DND-41 (cell line): ENCODE measurements at regions not wholly inside any gene's neighbourhood (a gene's known extent, or its start where the extent isn't known, plus 50 kb on each side); places are given as distances from the start of the nearest gene placed in this dataset.

Experiments
- ATAC-seq: fragments of 200-7000 bp; cut with Tn5 transposase; 3 replicates; pipeline ENCODE4 v1.9.1; 2021; ENCODE audit warnings: low read depth; ENCODE audit not compliant: insufficient read depth
- DNase-seq: peaks from one replicate; pipeline ENCODE4 v3.0.0-alpha.2; 2020
- H2AFZ ChIP-seq: 2 replicates; pipeline ENCODE4 v1.6.0; 2012; ENCODE audit warnings: low read depth, low read length
- H3K27ac ChIP-seq: 2 replicates; pipeline ENCODE4 v1.5.1; 2012; ENCODE audit warnings: low read length, inconsistent platforms
- H3K27me3 ChIP-seq: fragments of 200-600 bp; sonication (generic); 2 replicates; pipeline ENCODE4 v1.6.0; 2012; ENCODE audit warnings: low read length, mild to moderate bottlenecking, inconsistent platforms; ENCODE audit not compliant: insufficient read depth, poor library complexity
- H3K36me3 ChIP-seq: 2 replicates; pipeline ENCODE4 v1.5.1; 2012; ENCODE audit warnings: low read length, inconsistent platforms; ENCODE audit not compliant: insufficient read depth
- H3K4me1 ChIP-seq: 2 replicates; pipeline ENCODE4 v1.5.1; 2012; ENCODE audit warnings: mild to moderate bottlenecking, low read length; ENCODE audit not compliant: insufficient read depth
- H3K4me2 ChIP-seq: 2 replicates; pipeline ENCODE4 v1.6.0; 2012; ENCODE audit warnings: mild to moderate bottlenecking, moderate library complexity, low read length, inconsistent platforms; ENCODE audit not compliant: insufficient read depth
- H3K4me3 ChIP-seq, 2 experiments: fragments of 200-600 bp in 1 of 2; shearing (Covaris generic) in 1 of 2; 2 replicates each; pipeline ENCODE4 v1.5.1; 2012 to 2016; ENCODE audit warnings: inconsistent platforms in 2 of 2, low read length in 2 of 2, mild to moderate bottlenecking in 2 of 2, low read depth in 1 of 2, moderate library complexity in 1 of 2
- H3K79me2 ChIP-seq: 2 replicates; pipeline ENCODE4 v1.6.0; 2012; ENCODE audit warnings: low read length, inconsistent platforms; ENCODE audit not compliant: insufficient read depth
- H3K9ac ChIP-seq: 2 replicates; pipeline ENCODE4 v1.6.0; 2012; ENCODE audit warnings: low read depth, mild to moderate bottlenecking, inconsistent platforms, low read length, moderate library complexity
- H3K9me3 ChIP-seq: 2 replicates; pipeline ENCODE4 v1.5.1; 2012; ENCODE audit warnings: low read length, moderate library complexity, mild to moderate bottlenecking, inconsistent platforms; ENCODE audit not compliant: insufficient read depth, severe bottlenecking
- H4K20me1 ChIP-seq: 2 replicates; pipeline ENCODE4 v1.6.0; 2012; ENCODE audit warnings: low read length; ENCODE audit not compliant: insufficient read depth
- EZH2 ChIP-seq: IDR thresholded peaks from 3 replicates; pipeline ENCODE4 v1.6.1; 2012; ENCODE audit warnings: borderline replicate concordance, low read depth, mild to moderate bottlenecking, moderate library complexity, low read length, inconsistent platforms; ENCODE audit not compliant: severe bottlenecking
- TF ChIP-seq, protein P1 (sequence below): IDR thresholded peaks from 2 replicates; pipeline ENCODE4 v1.5.1; 2012; ENCODE audit warnings: borderline replicate concordance, low read length, moderate library complexity, mild to moderate bottlenecking; ENCODE audit not compliant: poor library complexity, severe bottlenecking; ENCODE audit errors: extremely low read depth

DNA sequence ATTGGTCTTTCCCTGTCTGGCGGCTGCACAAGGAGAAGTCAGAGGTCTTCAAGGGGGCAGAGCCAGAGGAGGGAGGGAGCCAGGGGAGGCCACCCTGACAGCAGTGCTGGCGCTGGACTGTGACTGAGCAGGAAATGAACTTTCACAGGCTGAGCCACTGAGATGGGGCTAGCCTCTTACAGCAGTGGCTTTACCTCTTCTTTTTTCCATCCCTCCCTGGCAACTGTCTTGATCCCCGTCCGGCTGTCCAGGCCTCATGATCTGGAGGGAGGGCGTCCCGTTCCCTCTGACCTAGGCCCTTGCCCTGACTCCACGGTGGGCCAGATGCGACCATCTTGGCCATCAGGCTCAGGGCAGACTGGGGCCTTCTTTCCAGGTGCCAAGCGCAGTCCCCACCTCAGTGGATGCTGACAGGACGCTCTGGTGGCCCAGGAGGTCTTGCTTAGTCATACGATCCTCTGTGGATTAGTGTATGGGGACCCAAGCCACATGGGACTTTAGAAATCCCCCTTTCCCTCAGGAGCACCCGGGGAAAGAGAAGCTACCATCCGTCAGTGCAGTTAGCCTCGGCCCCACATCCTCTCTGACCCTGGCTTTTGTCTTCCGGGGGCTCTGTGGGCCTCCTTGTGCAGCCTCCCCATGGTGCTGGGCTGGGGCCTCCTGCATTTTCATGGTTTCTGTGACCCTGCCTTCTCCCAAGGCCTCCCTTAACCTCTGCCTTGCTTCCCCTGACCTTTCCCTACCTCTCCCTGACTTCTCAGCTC is 57.4 kb upstream of the CCDC167 start:
- no peak overlapping the region for H3K27ac ChIP-seq
- H3K4me2 ChIP-seq = no peak overlapping the region
- no peak overlapping the region for H3K4me3 ChIP-seq
- no peaks in the 10 kb centered on the region for H3K9me3 ChIP-seq
- no peaks in the 10 kb centered on the region for H3K36me3 ChIP-seq
- peaks cover 31% of the 10 kb centered on the region for H3K27me3 ChIP-seq
- H3K9ac ChIP-seq = no peak overlapping the region
- no peak for TF ChIP-seq EZH2
- TF ChIP-seq, protein P1, sequence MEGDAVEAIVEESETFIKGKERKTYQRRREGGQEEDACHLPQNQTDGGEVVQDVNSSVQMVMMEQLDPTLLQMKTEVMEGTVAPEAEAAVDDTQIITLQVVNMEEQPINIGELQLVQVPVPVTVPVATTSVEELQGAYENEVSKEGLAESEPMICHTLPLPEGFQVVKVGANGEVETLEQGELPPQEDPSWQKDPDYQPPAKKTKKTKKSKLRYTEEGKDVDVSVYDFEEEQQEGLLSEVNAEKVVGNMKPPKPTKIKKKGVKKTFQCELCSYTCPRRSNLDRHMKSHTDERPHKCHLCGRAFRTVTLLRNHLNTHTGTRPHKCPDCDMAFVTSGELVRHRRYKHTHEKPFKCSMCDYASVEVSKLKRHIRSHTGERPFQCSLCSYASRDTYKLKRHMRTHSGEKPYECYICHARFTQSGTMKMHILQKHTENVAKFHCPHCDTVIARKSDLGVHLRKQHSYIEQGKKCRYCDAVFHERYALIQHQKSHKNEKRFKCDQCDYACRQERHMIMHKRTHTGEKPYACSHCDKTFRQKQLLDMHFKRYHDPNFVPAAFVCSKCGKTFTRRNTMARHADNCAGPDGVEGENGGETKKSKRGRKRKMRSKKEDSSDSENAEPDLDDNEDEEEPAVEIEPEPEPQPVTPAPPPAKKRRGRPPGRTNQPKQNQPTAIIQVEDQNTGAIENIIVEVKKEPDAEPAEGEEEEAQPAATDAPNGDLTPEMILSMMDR = no peak
- DNase-seq (no peak), ATAC-seq (no peak)
- H3K4me1 ChIP-seq = no peaks in the 10 kb centered on the region
- no peaks in the 10 kb centered on the region for H3K79me2 ChIP-seq
- 0 out of 2 replicates have a peak, but pooled peaks cover 3% of the 10 kb centered on the region for H4K20me1 ChIP-seq
- no peak overlapping the region for H2AFZ ChIP-seq

DNA sequence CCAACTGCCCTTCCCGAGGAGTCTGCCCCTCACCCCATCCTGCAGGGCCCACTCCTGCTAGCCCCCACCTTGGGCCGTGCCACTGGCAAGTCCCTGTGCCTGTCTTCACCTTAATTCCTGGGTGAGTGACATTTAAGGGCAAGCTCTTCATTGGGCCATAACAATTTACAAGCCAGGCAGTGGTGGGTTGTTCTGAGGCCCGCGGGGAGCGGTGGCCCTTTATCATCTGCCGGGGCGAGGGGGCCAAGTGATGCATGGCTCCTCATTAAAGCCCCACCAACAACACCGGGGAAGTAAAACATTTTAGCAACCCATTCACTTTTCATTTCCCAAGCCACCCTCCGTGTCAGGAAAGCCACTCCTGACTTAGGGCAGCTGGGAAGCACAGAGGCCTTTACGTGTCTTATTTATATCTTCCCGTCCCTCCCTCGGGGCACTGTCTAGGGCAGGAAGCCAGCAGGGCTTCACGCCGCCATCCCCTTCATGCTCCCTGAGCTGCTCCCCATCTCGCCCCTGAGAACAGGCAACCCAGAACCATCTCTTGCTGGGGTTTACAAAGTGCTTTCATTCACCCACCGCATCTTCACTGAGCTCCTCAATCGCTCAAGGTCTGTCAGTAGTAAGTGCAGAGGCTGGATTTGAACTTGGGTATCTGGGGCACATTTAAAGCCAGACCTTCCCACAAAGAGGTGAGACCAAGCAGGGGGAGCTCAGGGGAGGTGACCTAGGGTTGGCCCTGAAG is 55.5 kb upstream of the CCDC167 start:
- no peak overlapping the region for H2AFZ ChIP-seq
- no peak overlapping the region for H3K4me3 ChIP-seq
- DNase-seq (no peak), ATAC-seq (no peak)
- H3K79me2 ChIP-seq = no peaks in the 10 kb centered on the region
- TF ChIP-seq EZH2 = no peak
- TF ChIP-seq, protein P1 = no peak
- H3K36me3 ChIP-seq = no peaks in the 10 kb centered on the region
- H4K20me1 ChIP-seq = 0 out of 2 replicates have a peak, but pooled peaks cover 3% of the 10 kb centered on the region
- no peak overlapping the region for H3K27ac ChIP-seq
- no peak overlapping the region for H3K4me2 ChIP-seq
- H3K27me3 ChIP-seq = peaks cover 24% of the 10 kb centered on the region
- H3K4me1 ChIP-seq = no peaks in the 10 kb centered on the region
- H3K9ac ChIP-seq = no peak overlapping the region
- no peaks in the 10 kb centered on the region for H3K9me3 ChIP-seq

DNA sequence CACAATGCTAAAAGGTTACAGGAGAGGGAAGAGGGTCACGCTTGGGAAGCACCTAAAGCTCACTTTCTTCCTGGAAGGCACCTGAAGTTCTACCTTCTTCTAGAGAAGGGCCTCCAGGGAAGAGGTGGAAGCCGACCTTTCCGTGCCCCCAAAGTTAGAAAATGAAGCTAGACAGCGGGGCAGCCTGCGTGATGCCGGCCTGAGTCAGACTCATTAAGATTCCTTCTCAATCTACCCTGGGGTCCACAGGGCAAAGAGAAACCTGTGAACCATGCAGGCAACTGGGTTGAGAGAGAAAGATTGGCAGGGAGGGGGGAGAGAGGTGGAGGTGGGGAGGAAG is 54.8 kb upstream of the CCDC167 start:
- H3K79me2 ChIP-seq = no peaks in the 10 kb centered on the region
- DNase-seq (no peak), ATAC-seq (no peak)
- H3K4me2 ChIP-seq = no peak overlapping the region
- H3K27me3 ChIP-seq = peaks cover 21% of the 10 kb centered on the region
- TF ChIP-seq, protein P1 = no peak
- no peak for TF ChIP-seq EZH2
- no peak overlapping the region for H2AFZ ChIP-seq
- H3K9me3 ChIP-seq = no peaks in the 10 kb centered on the region
- no peaks in the 10 kb centered on the region for H3K36me3 ChIP-seq
- H3K4me1 ChIP-seq = no peaks in the 10 kb centered on the region
- no peak overlapping the region for H3K27ac ChIP-seq
- H3K9ac ChIP-seq = no peak overlapping the region
- H3K4me3 ChIP-seq = no peak overlapping the region
- 0 out of 2 replicates have a peak, but pooled peaks cover 3% of the 10 kb centered on the region for H4K20me1 ChIP-seq
